ENCODE measurements at regions not wholly inside any gene's neighbourhood (a gene's known extent, or its start where the extent isn't known, plus 50 kb on each side); places are given as distances from the start of the nearest gene placed in this dataset.

- no peak for DNase-seq (ENCODE audit: extremely low read depth, low read depth, low spot score)
These were observed 222.5 kb upstream of the KIRREL3 start for GRCh38 chr11:127223026-127223425.

DNA sequence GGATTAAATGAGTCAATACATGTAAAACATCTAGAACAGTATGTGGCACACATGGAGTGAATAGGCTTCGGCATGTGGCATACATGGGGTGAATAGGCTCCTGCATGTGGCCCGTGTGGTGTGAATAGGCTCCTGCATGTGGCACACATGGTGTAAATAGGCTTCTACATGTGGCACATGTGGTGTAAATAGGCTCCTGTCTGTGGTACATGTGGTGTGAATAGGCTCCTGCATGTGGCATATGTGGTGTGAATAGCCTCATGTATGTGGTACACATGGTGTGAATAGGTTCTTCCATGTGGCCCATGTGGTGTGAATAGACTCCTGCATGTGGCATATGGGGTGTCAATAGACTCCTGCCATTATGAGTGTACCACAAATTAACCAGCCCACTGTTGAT is 219.1 kb upstream of the KIRREL3 start:
- no peak for DNase-seq (ENCODE audit: extremely low read depth, low read depth, low spot score)

GRCh38 chr11:127218275-127218608 is 217.7 kb upstream of the KIRREL3 start:
- no peak for DNase-seq (ENCODE audit: extremely low read depth, low read depth, low spot score)

GRCh38 chr11:127217452-127218274 is 217.1 kb upstream of the KIRREL3 start:
- no peak for DNase-seq (ENCODE audit: extremely low read depth, low read depth, low spot score)

GRCh38 chr11:127205688-127206217 is 205.2 kb upstream of the KIRREL3 start:
- DNase-seq (ENCODE audit: extremely low read depth, low read depth, low spot score): no peak

- DNase-seq (ENCODE audit: extremely low read depth, low read depth, low spot score): no peak
These were observed 202.9 kb upstream of the KIRREL3 start for GRCh38 chr11:127203490-127203889.

GRCh38 chr11:127202105-127202504 is 201.5 kb upstream of the KIRREL3 start:
- DNase-seq (ENCODE audit: extremely low read depth, low read depth, low spot score): no peak

- DNase-seq (ENCODE audit: extremely low read depth, low read depth, low spot score): no peak
These were observed 198.8 kb upstream of the KIRREL3 start for GRCh38 chr11:127199306-127199801.

GRCh38 chr11:127195501-127196120 is 195.0 kb upstream of the KIRREL3 start:
- DNase-seq (ENCODE audit: extremely low read depth, low read depth, low spot score): no peak

DNA sequence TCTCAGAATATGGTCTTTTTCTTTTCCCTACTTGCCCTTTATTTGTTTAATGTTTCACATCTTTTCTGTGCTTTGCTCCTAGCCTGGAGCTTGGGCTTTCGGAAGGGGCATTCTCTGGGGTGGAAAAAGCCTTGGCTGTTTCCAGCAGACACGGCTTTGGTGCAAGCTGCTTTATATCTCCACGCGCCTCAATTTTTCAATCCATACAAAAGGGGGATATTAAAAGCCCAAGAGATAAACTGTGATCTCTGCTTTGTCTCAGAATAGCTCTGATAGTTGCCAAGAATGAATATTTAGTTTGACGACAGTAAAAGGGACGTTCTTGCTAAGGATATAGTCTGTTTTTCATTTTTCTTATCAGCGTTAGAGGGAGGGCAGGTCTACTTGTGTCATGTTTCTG is 194.0 kb upstream of the KIRREL3 start:
- no peak for DNase-seq (ENCODE audit: extremely low read depth, low read depth, low spot score)

DNA sequence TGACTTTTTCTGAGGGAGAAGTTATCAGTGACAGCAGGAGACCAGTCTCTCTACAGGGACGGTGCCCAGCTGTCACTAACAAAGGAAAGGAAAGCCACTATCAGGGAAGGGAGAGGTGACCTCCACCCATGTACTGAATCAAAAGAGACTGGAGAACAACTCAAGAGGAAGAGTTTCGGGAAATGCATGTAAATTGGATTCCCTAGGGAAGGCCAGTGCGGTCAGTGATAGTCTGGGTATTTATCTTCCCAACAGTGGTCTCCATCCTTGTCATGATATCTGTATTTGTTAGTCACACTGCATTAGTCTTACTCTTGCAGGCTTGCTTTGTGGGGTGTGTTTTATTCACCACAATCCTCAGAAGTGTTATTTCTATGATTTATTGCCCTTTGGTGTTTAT is 193.4 kb upstream of the KIRREL3 start:
- no peak for DNase-seq (ENCODE audit: extremely low read depth, low read depth, low spot score)

- no peak for DNase-seq (ENCODE audit: extremely low read depth, low read depth, low spot score)
These were observed 191.1 kb upstream of the KIRREL3 start for GRCh38 chr11:127191689-127192088.

GRCh38 chr11:127191261-127191660 is 190.7 kb upstream of the KIRREL3 start:
- no peak for DNase-seq (ENCODE audit: extremely low read depth, low read depth, low spot score)

- DNase-seq (ENCODE audit: extremely low read depth, low read depth, low spot score): no peak
These were observed 182.1 kb upstream of the KIRREL3 start for GRCh38 chr11:127182586-127183203.

GRCh38 chr11:127157225-127157624 is 156.7 kb upstream of the KIRREL3 start:
- DNase-seq (ENCODE audit: extremely low read depth, low read depth, low spot score): no peak

DNA sequence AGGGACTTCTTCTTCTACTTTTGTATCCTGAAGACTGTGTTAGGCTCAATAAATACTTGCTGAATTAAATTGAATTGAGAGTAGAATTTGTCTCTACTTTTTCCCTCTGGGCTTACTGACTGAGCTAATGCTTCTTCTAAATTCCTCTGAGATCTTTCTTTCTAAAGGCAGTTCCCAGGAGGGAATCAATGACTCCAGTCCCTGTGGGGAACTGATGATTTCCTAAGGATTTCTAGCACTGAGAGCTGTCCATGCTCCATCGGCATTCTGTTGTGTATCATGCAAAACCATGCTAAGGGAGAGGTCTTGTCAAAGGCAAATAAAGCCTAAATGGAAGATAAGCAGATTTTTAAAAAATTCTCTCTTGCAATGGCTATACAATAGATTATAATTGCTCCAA is 148.8 kb upstream of the KIRREL3 start:
- no peak for DNase-seq (ENCODE audit: extremely low read depth, low read depth, low spot score)

DNA sequence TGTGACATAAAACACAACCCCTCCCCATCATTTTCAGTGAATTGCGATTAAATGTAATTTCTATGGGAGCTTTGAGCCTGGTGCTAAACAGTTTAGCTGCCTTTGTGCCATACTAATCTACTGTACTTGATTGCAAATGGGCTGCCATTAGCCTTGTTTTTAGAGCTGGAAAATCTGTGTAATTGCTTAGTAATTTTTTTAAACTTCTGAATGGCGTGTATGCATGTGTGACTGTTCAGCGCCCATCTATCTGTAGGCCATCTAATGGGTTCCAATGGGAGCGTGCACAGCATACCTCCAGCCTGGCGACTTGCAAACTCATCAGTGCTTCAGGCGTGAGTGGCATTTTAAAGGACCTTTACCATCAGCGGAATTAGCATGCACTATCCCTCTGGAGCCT is 142.7 kb upstream of the KIRREL3 start:
- DNase-seq (ENCODE audit: extremely low read depth, low read depth, low spot score): no peak

DNA sequence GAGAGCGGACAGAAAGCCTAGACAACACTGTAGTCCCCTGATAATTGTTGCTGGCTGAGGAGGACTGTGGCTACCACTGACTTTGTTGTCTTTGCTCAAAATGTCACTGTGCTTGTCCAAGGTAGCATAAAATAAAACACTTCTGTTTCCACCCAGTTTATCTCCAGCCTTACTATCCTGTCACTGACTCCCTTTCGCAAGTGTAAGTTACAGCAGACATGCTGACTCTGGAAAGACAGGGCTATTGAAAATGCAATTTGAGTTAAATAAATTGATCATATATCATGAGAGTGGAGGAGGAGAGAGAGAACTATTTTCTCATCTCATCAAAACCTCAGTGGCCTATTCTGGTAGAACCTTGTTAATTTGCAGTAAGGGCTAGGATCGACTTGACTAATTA is 138.0 kb upstream of the KIRREL3 start:
- DNase-seq (ENCODE audit: extremely low read depth, low read depth, low spot score): no peak

DNA sequence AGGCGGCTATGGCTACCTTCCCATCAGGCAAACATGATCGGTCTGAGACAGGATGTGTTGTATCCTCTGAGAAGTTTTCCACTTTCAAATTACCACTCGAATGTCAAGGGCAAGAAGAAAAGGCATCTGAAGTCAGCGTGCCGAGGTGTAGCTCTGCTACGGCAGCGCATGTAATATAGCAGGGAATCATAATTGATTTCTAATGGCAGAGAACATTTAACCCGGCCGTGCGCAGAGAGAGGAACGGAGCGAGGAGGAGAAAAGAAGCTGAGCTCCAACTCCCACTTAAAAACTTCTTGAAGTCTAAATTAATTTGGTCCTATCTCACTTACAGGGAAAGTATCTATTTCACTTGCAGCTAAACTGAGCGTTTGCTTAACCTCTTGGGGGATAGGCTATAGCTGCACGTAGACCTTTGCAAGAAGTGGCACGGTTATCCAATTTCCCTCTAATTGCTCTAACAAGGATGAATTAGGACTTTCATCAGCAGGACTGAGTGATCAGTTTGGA is 137.3 kb upstream of the KIRREL3 start:
- no peak for DNase-seq (ENCODE audit: extremely low read depth, low read depth, low spot score)

DNA sequence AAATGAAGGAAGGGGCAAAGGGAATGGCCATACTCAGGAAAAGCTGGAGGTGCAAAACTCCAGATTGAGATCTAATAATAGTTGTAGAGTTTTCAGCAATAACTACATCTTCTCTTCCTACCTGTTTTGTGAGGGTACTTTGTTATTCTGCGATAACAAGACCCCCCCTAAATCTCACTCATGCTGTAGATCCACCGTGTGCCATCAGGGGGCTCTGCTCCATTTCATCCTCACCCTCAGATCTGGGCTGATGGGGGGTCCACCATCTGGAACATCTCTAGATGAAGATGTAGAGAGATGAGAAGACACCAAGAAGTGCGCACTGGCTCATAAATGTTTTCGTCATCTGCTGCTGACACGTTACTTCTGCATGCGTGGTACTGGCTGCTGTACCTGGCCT is 135.9 kb upstream of the KIRREL3 start:
- no peak for DNase-seq (ENCODE audit: extremely low read depth, low read depth, low spot score)

GRCh38 chr11:127135256-127135655 is 134.7 kb upstream of the KIRREL3 start:
- DNase-seq (ENCODE audit: extremely low read depth, low read depth, low spot score): no peak

DNA sequence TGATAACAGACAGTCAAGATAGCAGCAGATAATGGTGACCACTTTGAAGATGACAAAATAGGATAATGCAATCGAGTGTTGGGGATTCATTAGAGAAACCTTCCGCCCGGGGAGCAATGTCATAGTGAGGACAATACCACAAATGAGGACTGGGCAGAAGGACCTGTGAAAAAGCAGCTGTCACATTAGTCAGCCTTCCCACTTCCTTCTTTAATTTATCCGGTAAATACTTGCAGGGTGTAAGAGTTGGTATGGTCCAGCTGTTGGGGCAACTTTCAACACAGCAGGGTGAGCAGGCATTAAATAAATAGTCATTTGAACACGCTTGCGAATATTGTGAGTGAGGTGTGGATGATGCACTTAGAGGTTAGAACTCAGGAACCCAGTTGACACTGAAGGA is 132.5 kb upstream of the KIRREL3 start:
- DNase-seq (ENCODE audit: extremely low read depth, low read depth, low spot score): no peak
